ENCODE measurements at regions not wholly inside any gene's neighbourhood (a gene's known extent, or its start where the extent isn't known, plus 50 kb on each side); places are given as distances from the start of the nearest gene placed in this dataset.

DNA sequence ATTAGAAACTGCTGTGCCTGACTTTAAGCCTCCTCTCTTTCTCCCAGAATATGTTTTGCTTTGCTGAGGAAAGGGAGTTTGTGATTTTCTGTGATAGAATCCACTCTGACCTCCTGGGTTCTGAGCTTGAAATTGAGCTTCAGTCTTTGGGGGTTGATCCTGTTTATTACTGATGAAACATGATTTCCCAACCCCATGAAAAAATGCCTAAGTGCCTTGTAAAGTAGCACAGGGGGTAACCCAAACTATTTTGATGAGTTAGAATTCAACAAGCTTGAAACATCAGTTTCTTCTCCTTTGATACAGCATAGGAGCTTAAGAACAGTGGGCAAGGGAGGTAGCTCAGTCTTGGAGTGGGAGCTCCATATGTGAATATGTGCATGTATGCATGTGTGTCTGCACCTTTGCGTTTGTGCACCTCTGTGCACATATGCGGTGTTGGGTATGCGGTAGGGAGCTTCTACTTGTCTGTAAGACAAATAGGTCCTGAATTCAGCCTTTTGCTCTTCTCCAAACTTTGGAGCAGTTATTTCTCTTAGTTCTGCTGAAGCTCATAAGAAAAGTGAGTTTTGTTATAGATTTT is 364.6 kb downstream of the OSR1 start:
- peaks cover 2% of the 10 kb centered on the region for H3K27me3 Mint-ChIP-seq (ENCODE audit: unreplicated experiment)
- H3K36me3 Mint-ChIP-seq (ENCODE audit: low read depth, unreplicated experiment), result no peaks in the 10 kb centered on the region
- H3K9me3 Mint-ChIP-seq (ENCODE audit: unreplicated experiment), result no peaks in the 10 kb centered on the region
- H3K27ac Mint-ChIP-seq (ENCODE audit: unreplicated experiment), result no peak overlapping the region
- TF ChIP-seq, protein P1, sequence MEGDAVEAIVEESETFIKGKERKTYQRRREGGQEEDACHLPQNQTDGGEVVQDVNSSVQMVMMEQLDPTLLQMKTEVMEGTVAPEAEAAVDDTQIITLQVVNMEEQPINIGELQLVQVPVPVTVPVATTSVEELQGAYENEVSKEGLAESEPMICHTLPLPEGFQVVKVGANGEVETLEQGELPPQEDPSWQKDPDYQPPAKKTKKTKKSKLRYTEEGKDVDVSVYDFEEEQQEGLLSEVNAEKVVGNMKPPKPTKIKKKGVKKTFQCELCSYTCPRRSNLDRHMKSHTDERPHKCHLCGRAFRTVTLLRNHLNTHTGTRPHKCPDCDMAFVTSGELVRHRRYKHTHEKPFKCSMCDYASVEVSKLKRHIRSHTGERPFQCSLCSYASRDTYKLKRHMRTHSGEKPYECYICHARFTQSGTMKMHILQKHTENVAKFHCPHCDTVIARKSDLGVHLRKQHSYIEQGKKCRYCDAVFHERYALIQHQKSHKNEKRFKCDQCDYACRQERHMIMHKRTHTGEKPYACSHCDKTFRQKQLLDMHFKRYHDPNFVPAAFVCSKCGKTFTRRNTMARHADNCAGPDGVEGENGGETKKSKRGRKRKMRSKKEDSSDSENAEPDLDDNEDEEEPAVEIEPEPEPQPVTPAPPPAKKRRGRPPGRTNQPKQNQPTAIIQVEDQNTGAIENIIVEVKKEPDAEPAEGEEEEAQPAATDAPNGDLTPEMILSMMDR (IDR thresholded peaks at IDR 0.05; ENCODE audit: unreplicated experiment), result no peak
- H3K4me3 Mint-ChIP-seq (ENCODE audit: unreplicated experiment), result no peak overlapping the region
- no peak for DNase-seq (ENCODE audit: low spot score)
- H3K4me1 Mint-ChIP-seq (ENCODE audit: unreplicated experiment), result no peaks in the 10 kb centered on the region

DNA sequence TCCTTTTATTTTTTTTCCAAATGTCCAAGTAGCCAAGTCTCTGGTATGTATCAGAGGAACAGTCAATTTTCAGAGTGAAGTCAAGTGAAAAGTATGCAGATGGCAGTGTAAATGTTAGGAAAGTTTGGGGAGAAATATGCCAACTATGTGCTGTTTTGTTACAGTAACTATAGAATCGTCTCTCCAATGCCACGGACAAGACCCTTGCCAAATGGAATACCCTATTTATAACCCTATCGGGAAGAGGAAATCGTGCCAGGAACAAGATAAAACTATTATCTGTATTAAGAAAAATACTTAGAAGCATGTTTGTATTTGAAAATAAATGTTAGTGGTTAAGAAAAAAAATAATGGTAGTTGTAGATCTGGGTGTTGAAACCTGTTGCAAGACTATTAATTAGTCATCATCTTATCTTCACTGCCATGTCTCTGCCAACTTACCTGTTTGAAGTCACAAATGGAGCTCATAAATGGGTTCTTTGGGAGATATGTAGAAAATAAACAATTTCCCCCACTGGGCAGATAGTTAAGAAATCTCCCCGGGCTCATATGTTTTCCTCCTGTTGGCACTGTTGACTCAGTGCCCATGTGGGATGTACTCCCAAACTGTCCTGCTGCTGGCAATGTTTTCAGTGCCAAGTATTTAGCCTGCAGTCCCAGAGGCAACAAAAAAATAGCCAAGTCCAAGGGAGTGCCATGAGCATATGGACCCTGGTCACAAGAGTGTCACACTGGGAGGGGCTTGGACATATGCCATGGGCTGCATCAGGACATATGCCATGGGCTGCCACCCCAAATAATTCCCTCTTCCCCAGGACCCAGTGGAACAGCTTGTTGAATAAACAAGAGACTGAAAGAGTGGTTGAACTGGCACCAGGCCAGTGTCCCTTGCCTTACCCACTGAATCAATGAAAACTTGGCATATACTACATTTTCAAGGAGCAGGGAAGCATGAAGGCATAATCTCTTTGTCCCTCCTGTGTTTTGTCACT is 366.9 kb downstream of the OSR1 start:
- no peaks in the 10 kb centered on the region for H3K4me1 Mint-ChIP-seq (ENCODE audit: unreplicated experiment)
- H3K27ac Mint-ChIP-seq (ENCODE audit: unreplicated experiment), result no peak overlapping the region
- no peaks in the 10 kb centered on the region for H3K27me3 Mint-ChIP-seq (ENCODE audit: unreplicated experiment)
- no peaks in the 10 kb centered on the region for H3K36me3 Mint-ChIP-seq (ENCODE audit: low read depth, unreplicated experiment)
- DNase-seq (ENCODE audit: low spot score), result no peak
- H3K4me3 Mint-ChIP-seq (ENCODE audit: unreplicated experiment), result no peak overlapping the region
- H3K9me3 Mint-ChIP-seq (ENCODE audit: unreplicated experiment), result no peaks in the 10 kb centered on the region
- TF ChIP-seq, protein P1 (IDR thresholded peaks at IDR 0.05; ENCODE audit: unreplicated experiment), result no peak

DNA sequence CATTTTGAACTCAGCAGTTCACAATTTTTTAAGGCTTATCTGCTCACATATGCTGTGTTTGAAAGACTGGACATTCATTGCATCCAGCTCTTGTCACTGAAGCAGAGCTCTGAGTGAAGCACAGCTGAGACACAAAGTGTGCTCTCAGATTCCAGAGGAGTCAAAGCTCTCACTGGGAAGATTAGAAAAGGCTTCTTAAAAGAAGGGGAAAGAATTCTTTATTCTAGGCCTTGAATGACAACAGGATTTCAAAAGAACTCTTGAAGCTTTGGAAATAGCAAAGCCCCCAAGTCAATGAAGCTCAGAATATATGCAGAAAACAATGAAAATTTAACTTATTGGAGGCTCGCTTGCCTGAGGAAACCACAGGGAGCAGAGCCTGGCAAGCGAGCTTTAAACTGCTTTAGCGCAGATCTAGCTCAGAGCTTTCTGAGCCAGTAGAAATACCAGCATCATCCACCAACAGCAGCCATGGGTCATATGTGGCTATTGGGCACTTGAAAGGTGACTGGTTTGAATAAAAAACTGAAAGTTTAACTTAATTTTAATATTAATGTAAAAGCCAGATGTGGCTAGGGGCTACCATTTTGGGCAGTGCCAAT is 369.7 kb downstream of the OSR1 start:
- Mint-ChIP-seq H3K27me3 (ENCODE audit: unreplicated experiment) (no peaks in the 10 kb centered on the region), H3K4me3 (ENCODE audit: unreplicated experiment) (no peak overlapping the region), H3K9me3 (ENCODE audit: unreplicated experiment) (no peaks in the 10 kb centered on the region), H3K27ac (ENCODE audit: unreplicated experiment) (no peak overlapping the region), H3K36me3 (ENCODE audit: low read depth, unreplicated experiment) (no peaks in the 10 kb centered on the region), H3K4me1 (ENCODE audit: unreplicated experiment) (no peaks in the 10 kb centered on the region)
- TF ChIP-seq, protein P1 (IDR thresholded peaks at IDR 0.05; ENCODE audit: unreplicated experiment), result no peak
- DNase-seq (ENCODE audit: low spot score), result no peak

DNA sequence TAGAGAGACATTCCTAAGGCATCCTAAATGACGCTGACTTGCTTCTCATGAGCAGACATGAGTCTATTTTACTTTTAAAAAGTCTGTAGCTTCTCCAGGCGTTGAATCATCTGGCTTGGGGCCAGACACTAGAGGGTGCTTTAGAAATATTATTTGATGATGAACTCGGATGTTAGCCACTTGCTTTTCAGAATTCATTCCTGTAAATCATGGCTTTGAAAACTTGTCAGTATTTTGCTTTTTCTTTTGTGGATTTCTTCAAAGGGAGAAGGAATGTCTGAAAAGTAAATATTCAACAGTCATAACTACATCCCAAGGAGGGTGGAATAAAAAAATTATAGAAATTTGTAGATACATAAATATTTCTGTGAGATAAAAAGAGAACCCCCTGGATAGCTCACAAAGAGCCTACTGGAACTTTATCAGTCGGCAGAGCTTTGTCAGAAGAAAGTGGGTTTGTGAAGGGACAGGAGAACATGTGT is 370.8 kb downstream of the OSR1 start:
- H3K4me1 Mint-ChIP-seq (ENCODE audit: unreplicated experiment), result no peaks in the 10 kb centered on the region
- TF ChIP-seq, protein P1 (IDR thresholded peaks at IDR 0.05; ENCODE audit: unreplicated experiment), result no peak
- H3K9me3 Mint-ChIP-seq (ENCODE audit: unreplicated experiment), result no peaks in the 10 kb centered on the region
- H3K27ac Mint-ChIP-seq (ENCODE audit: unreplicated experiment), result no peak overlapping the region
- no peaks in the 10 kb centered on the region for H3K27me3 Mint-ChIP-seq (ENCODE audit: unreplicated experiment)
- no peaks in the 10 kb centered on the region for H3K36me3 Mint-ChIP-seq (ENCODE audit: low read depth, unreplicated experiment)
- H3K4me3 Mint-ChIP-seq (ENCODE audit: unreplicated experiment), result no peak overlapping the region
- DNase-seq (ENCODE audit: low spot score), result no peak
